ENCODE measurements at regions not wholly inside any gene's neighbourhood (a gene's known extent, or its start where the extent isn't known, plus 50 kb on each side); places are given as distances from the start of the nearest gene placed in this dataset.

- Mint-ChIP-seq H3K36me3 (ENCODE audit: low read depth) (peaks cover 2% of the 10 kb centered on the region), H3K27ac (no peak overlapping the region), H3K27me3 (ENCODE audit: insufficient read depth) (peaks cover 2% of the 10 kb centered on the region), H3K9me3 (peaks cover 14% of the 10 kb centered on the region), H3K4me3 (no peak overlapping the region), H3K4me1 (peaks cover 8% of the 10 kb centered on the region)
- H3K27me3 ChIP-seq (ENCODE audit: control insufficient read depth, insufficient read depth, low read length, poor library complexity, severe bottlenecking): no peaks in the 10 kb centered on the region
- TF ChIP-seq CTCF (conservative IDR thresholded peaks at IDR 0.05): no peak
- no peak overlapping the region for H3K9ac ChIP-seq (ENCODE audit: extremely low read depth, low read length, poor library complexity, severe bottlenecking)
- no peaks in the 10 kb centered on the region for H3K9me3 ChIP-seq (ENCODE audit: control insufficient read depth, low read length)
- no peak overlapping the region for H3K4me3 ChIP-seq (ENCODE audit: low read length)
- H3K36me3 ChIP-seq (ENCODE audit: control insufficient read depth, insufficient read depth, low read length): no peaks in the 10 kb centered on the region
- no peak for DNase-seq
- no peaks in the 10 kb centered on the region for H3K4me1 ChIP-seq (ENCODE audit: control insufficient read depth, insufficient read depth, low read length)
- H3K27ac ChIP-seq (ENCODE audit: low read depth, low read length): no peak overlapping the region
These were observed 267.1 kb downstream of the MRTFB start for GRCh38 chr16:14338236-14338635.

GRCh38 chr16:14337303-14338191 is 266.4 kb downstream of the MRTFB start:
- Mint-ChIP-seq H3K4me1 (peaks cover 8% of the 10 kb centered on the region), H3K27me3 (ENCODE audit: insufficient read depth) (no peaks in the 10 kb centered on the region), H3K36me3 (ENCODE audit: low read depth) (no peaks in the 10 kb centered on the region), H3K4me3 (no peak overlapping the region), H3K27ac (no peak overlapping the region), H3K9me3 (peaks cover 8% of the 10 kb centered on the region)
- no peaks in the 10 kb centered on the region for H3K9me3 ChIP-seq (ENCODE audit: control insufficient read depth, low read length)
- DNase-seq: no peak
- no peaks in the 10 kb centered on the region for H3K36me3 ChIP-seq (ENCODE audit: control insufficient read depth, insufficient read depth, low read length)
- no peaks in the 10 kb centered on the region for H3K4me1 ChIP-seq (ENCODE audit: control insufficient read depth, insufficient read depth, low read length)
- H3K9ac ChIP-seq (ENCODE audit: extremely low read depth, low read length, poor library complexity, severe bottlenecking): no peak overlapping the region
- no peak for TF ChIP-seq CTCF (conservative IDR thresholded peaks at IDR 0.05)
- H3K27me3 ChIP-seq (ENCODE audit: control insufficient read depth, insufficient read depth, low read length, poor library complexity, severe bottlenecking): no peaks in the 10 kb centered on the region
- no peak overlapping the region for H3K4me3 ChIP-seq (ENCODE audit: low read length)
- WGBS, 2 experiments (ENCODE audit: insufficient coverage in 1 of 2, insufficient read length in 1 of 2): 85 to 87% methylated on average over 15 to 16 of the region's 22 CpGs
- H3K27ac ChIP-seq (ENCODE audit: low read depth, low read length): no peak overlapping the region

GRCh38 chr16:14335297-14335696 is 264.2 kb downstream of the MRTFB start:
- H3K27me3 Mint-ChIP-seq (ENCODE audit: insufficient read depth): no peaks in the 10 kb centered on the region

More at GRCh38 chr16:14335297-14335696, 264.2 kb downstream of the MRTFB start:
- H3K4me1 Mint-ChIP-seq: peaks cover 8% of the 10 kb centered on the region
- no peak overlapping the region for H3K9ac ChIP-seq (ENCODE audit: extremely low read depth, low read length, poor library complexity, severe bottlenecking)
- no peak overlapping the region for H3K4me3 Mint-ChIP-seq
- H3K9me3 Mint-ChIP-seq: no peaks in the 10 kb centered on the region
- no peaks in the 10 kb centered on the region for H3K36me3 ChIP-seq (ENCODE audit: control insufficient read depth, insufficient read depth, low read length)
- H3K27ac ChIP-seq (ENCODE audit: low read depth, low read length): no peak overlapping the region
- 90 to 100% methylated on average over 3 of the region's 3 CpGs for WGBS, 2 experiments (ENCODE audit: insufficient coverage in 1 of 2, insufficient read length in 1 of 2)
- H3K27me3 ChIP-seq (ENCODE audit: control insufficient read depth, insufficient read depth, low read length, poor library complexity, severe bottlenecking): no peaks in the 10 kb centered on the region
- H3K4me3 ChIP-seq (ENCODE audit: low read length): no peak overlapping the region
- no peak for DNase-seq
- no peak for TF ChIP-seq CTCF (conservative IDR thresholded peaks at IDR 0.05)
- no peak overlapping the region for H3K27ac Mint-ChIP-seq
- no peaks in the 10 kb centered on the region for H3K4me1 ChIP-seq (ENCODE audit: control insufficient read depth, insufficient read depth, low read length)
- no peaks in the 10 kb centered on the region for H3K9me3 ChIP-seq (ENCODE audit: control insufficient read depth, low read length)
- no peaks in the 10 kb centered on the region for H3K36me3 Mint-ChIP-seq (ENCODE audit: low read depth)
